IPS-20b (cell line): ENCODE measurements at regions not wholly inside any gene's neighbourhood (a gene's known extent, or its start where the extent isn't known, plus 50 kb on each side); places are given as distances from the start of the nearest gene placed in this dataset.

Experiments
- H3K27ac ChIP-seq: one replicate; pipeline ENCODE4 v1.5.1; 2013; ENCODE audit warnings: low read length
- H3K27me3 ChIP-seq: 2 replicates; pipeline ENCODE4 v1.6.1; 2013; ENCODE audit warnings: mild to moderate bottlenecking, low read length, inconsistent platforms; ENCODE audit not compliant: insufficient read depth
- H3K36me3 ChIP-seq: 2 replicates; pipeline ENCODE4 v1.6.1; 2013; ENCODE audit warnings: low read depth, mild to moderate bottlenecking, inconsistent platforms, low read length, moderate library complexity; ENCODE audit not compliant: insufficient read depth
- H3K4me1 ChIP-seq: 2 replicates; pipeline ENCODE4 v1.6.1; 2013; ENCODE audit warnings: mild to moderate bottlenecking, control low read depth, inconsistent platforms, low read length, moderate library complexity; ENCODE audit not compliant: insufficient read depth
- H3K4me3 ChIP-seq: 2 replicates; pipeline ENCODE4 v1.5.1; 2013; ENCODE audit warnings: mild to moderate bottlenecking, low read length, inconsistent platforms
- H3K9ac ChIP-seq: 2 replicates; pipeline ENCODE4 v1.6.1; 2013; ENCODE audit warnings: low read depth, mild to moderate bottlenecking, inconsistent platforms, low read length, moderate library complexity
- H3K9me3 ChIP-seq: 2 replicates; pipeline ENCODE4 v1.6.1; 2013; ENCODE audit warnings: mild to moderate bottlenecking, low read depth, low read length, inconsistent platforms; ENCODE audit not compliant: insufficient read depth

DNA sequence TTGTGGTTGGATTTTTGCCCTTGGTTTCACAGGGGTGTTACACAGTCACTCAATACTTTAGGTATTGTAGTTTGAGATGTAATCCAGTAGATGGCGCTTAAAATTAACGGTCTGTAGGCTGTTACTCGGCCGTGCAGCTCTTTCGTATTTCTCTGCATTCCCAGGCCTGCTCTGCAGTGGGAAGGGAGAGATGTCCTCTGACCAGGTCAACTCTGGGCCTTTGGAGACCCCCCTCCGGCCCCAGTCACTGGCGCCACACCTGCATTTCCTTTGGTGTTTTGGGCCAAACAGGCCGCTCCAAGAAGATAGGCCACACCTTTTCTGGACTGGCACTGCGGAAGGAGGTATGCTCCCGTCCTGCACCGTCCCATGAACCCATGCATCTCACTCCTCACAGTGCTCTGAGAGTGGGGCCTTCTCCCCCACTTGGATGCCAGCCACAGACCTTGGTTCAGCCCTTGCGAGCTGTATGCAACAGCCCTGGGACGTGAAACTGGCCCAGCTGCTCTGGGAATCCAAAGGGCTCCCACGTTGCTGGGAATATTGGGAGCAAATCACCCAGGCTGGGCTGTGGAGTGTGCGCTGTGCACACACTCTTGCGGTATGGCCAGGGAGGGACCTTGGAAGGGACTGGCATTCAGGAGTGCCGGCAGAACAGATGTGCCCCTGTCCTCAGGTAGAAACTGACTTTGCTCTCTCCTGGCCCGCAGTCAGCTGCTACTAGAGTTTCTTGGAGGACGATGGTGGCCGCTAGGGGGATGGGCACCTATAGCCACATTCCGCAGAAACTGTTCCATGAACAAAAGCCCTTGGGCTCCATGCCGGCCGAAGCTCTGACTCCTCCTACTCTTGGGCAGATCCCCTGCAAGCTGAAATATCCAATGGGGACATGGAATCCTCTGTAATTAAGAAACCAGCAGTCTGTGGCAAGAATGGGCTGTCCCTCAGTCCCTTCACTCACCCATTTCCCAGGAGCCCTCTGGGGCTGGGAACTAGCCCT lies 410.5 kb upstream of the CADM2 start:
- Histone ChIP-seq H3K27me3 (no peaks in the 10 kb centered on the region), H3K27ac (no peak overlapping the region), H3K4me3 (no peak overlapping the region), H3K36me3 (no peaks in the 10 kb centered on the region), H3K4me1 (no peaks in the 10 kb centered on the region), H3K9ac (no peak overlapping the region), H3K9me3 (no peaks in the 10 kb centered on the region)

DNA sequence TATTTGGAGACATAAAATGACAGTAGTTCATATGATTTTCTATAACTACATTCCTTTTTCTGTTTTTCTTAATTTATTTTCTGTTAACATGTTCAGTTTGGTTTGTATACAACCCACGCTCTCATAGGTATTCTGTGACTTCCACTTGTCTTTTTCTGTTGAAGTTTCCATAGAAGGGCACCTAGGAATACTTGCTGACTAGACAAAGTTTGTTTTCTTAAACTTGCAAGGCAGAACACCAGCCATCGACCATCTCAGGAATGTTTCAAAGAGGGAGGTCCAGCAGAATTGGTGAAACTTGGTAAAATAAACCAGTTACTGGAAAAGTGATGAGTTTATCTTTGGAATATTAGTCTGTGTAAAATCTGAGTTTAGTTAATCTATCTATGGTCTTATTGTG lies 403.2 kb upstream of the CADM2 start:
- Histone ChIP-seq H3K9ac (no peak overlapping the region), H3K27ac (no peak overlapping the region), H3K4me1 (no peaks in the 10 kb centered on the region), H3K9me3 (no peaks in the 10 kb centered on the region), H3K27me3 (no peaks in the 10 kb centered on the region), H3K36me3 (no peaks in the 10 kb centered on the region), H3K4me3 (no peak overlapping the region)

DNA sequence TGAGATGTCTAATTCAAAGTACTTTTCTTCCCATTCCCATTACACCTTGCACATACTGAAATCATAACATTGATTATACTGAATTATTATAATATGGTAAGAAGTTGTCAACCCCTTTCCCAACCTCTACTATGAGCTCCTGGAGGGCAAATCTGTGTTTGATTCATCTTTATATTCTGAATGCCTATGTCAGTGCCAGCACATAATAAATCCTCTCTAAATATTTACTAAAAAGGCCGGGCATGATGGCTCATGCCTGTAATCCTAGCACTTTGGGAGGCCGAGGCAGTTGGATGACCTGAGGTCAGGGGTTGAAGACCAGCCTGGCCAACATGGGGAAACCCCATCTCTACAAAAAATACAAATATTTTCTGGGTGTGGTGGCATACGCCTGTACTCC lies 392.5 kb upstream of the CADM2 start:
- H3K4me3 ChIP-seq = no peak overlapping the region
- H3K9me3 ChIP-seq = no peaks in the 10 kb centered on the region
- H3K9ac ChIP-seq = no peak overlapping the region
- no peaks in the 10 kb centered on the region for H3K4me1 ChIP-seq
- no peaks in the 10 kb centered on the region for H3K36me3 ChIP-seq
- no peak overlapping the region for H3K27ac ChIP-seq
- H3K27me3 ChIP-seq = no peaks in the 10 kb centered on the region

DNA sequence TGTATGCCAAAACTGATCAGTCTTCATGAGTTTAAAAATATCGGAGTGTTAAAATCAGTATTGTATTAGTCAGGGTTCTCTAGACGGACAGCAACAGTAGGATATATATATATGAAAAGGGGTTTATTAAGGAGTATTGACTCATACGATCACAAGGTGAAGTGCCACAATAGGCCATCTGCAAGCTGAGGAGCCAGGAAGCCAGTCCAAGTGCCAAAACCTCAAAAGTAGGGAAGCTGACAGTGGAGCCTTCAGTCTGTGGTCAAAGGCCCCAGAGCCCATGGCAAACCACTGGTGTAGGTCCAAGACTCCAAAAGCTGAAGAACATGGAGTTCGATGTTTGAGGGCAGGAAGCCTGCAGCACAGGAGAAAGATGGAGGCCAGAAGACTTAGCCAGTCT lies 391.0 kb upstream of the CADM2 start:
- Histone ChIP-seq H3K9me3 (no peaks in the 10 kb centered on the region), H3K27me3 (no peaks in the 10 kb centered on the region), H3K9ac (no peak overlapping the region), H3K4me1 (no peaks in the 10 kb centered on the region), H3K36me3 (no peaks in the 10 kb centered on the region), H3K4me3 (no peak overlapping the region), H3K27ac (no peak overlapping the region)

DNA sequence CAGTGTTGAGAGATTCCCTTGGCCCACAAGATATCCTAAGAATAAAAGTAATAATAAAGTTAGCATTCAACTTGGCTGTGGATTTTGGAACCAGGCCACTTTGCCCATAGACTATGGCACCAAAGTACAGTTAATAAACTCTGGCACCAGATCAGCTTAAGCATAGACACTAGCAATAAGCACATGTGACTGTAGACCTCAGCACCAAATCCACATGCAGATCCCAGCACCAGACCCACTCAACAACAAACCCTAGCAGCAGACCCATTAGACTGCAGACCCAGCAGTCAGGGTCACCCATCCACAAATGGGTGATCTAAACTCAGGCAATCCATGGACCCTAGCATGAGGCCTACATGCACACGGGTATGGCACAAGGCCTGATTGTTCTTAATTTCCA lies 384.8 kb upstream of the CADM2 start:
- no peaks in the 10 kb centered on the region for H3K9me3 ChIP-seq
- H3K9ac ChIP-seq = no peak overlapping the region
- no peak overlapping the region for H3K27ac ChIP-seq
- no peaks in the 10 kb centered on the region for H3K36me3 ChIP-seq
- no peaks in the 10 kb centered on the region for H3K4me1 ChIP-seq
- no peaks in the 10 kb centered on the region for H3K27me3 ChIP-seq
- no peak overlapping the region for H3K4me3 ChIP-seq

DNA sequence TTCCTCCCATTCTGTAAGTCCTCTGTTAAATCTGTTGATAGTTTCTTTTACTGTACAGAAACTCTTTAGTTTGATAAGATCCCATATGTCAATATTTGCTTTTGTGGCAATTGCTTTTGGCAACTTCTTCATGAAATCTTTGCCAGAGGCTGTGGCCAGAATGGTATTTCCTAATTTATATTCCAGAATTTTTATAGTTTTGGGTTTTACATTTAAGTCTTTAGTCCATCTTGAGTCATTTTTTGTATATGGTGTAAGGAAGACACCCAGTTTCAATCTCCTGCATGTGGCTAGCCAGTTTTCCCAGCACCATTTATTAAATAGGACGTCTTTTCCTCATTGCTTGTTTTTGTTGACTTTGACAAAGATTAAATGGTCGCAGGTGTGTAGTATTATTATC lies 372.4 kb upstream of the CADM2 start:
- Histone ChIP-seq H3K9ac (no peak overlapping the region), H3K9me3 (no peaks in the 10 kb centered on the region), H3K27me3 (no peaks in the 10 kb centered on the region), H3K36me3 (no peaks in the 10 kb centered on the region), H3K4me1 (no peaks in the 10 kb centered on the region), H3K27ac (no peak overlapping the region), H3K4me3 (no peak overlapping the region)

DNA sequence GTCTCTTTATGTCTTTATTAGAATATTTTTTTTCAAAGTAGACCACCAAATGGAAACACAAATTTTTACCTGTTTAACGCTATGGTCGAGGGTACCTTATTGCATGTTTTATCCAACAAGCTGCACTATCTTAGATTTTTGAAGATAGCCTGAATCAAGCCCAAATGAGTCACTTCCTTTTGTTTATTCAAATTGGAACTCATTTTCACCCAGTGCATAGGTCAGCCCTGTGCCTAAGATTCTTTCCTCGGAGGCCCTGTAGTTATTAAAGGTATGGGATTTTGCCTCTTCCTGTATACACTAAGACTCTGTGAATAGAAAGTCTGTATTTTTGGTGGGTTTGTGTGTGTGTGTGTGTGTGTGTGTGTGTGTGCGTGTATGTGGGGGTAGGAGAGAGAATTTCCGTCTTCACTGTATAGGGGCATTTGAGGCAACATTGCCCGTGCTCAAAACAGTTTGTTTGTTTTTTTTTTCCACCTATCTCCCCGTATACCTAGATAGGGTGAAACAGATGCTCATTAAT lies 358.0 kb upstream of the CADM2 start:
- Histone ChIP-seq H3K27me3 (no peaks in the 10 kb centered on the region), H3K4me3 (no peak overlapping the region), H3K9me3 (no peaks in the 10 kb centered on the region), H3K36me3 (no peaks in the 10 kb centered on the region), H3K4me1 (peaks cover 11% of the 10 kb centered on the region; the same call in 1 of the 2 replicates), H3K9ac (no peak overlapping the region), H3K27ac (no peak overlapping the region)

DNA sequence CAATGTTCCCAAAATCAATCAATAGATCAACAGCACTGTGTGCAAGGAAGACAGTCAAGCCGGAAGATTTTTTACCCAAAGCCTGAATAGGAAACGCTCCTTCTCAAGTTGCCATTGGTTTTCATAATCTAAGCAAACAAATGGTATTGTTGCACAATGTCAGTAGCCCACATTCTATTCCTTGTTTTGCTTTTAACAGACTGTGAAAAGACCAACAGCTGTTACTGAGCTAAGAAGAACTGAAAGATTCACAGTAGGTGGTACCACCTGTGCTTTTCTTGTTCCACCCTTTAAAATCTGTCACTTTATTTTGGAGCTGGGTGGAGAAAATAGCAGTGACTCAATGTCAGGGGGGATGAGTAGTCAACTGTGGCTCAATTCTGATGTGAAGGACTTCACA lies 357.5 kb upstream of the CADM2 start:
- peak overlapping the region; percentile 31; the same call in 1 of the 2 replicates for H3K4me3 ChIP-seq
- H3K9me3 ChIP-seq = no peaks in the 10 kb centered on the region
- no peak overlapping the region for H3K9ac ChIP-seq
- peaks cover 11% of the 10 kb centered on the region; the same call in 1 of the 2 replicates for H3K4me1 ChIP-seq
- no peak overlapping the region for H3K27ac ChIP-seq
- H3K36me3 ChIP-seq = no peaks in the 10 kb centered on the region
- no peaks in the 10 kb centered on the region for H3K27me3 ChIP-seq

DNA sequence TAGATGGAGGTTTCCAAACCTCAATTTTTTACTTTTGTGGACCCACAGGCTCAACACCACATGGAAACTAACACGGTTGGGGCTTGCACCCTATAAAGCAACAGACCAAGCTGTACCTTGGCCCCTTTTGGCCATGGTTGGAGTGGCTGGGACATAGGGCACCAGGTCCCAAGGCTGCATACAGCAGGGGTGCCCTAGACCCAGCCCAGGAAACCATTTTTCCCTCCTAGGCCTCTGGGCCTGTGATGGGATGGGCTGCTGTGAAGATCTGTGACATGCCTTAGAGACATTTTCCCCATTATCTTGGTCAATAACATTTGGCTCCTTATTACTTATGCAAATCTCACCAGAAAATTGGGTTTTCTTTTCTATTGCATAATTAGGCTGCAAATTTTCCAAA lies 337.0 kb upstream of the CADM2 start:
- no peak overlapping the region for H3K27ac ChIP-seq
- no peaks in the 10 kb centered on the region for H3K4me1 ChIP-seq
- H3K4me3 ChIP-seq = no peak overlapping the region
- H3K9ac ChIP-seq = no peak overlapping the region
- H3K27me3 ChIP-seq = no peaks in the 10 kb centered on the region
- H3K36me3 ChIP-seq = no peaks in the 10 kb centered on the region
- peaks cover 20% of the 10 kb centered on the region for H3K9me3 ChIP-seq

DNA sequence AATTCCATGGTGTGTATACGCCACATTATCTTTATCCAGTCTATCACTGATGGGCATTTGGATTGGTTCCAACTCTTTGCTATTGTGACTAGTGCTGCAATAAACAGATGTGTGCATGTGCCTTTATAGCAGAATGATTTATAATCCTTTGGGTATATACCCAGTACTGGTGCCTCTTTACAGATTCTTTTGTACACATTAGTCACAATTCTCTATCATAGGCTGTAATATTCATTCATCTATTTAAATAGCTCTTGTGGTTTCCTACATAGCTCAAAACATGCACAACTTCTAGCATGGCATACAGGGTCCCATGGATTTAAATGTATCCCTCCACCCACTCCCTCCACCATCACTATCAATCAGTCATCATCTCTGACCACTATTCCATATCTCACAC lies 324.1 kb upstream of the CADM2 start:
- Histone ChIP-seq H3K9me3 (no peaks in the 10 kb centered on the region), H3K27me3 (no peaks in the 10 kb centered on the region), H3K9ac (no peak overlapping the region), H3K27ac (no peak overlapping the region), H3K4me1 (no peaks in the 10 kb centered on the region; the same call in 1 of the 2 replicates), H3K4me3 (no peak overlapping the region), H3K36me3 (no peaks in the 10 kb centered on the region)

DNA sequence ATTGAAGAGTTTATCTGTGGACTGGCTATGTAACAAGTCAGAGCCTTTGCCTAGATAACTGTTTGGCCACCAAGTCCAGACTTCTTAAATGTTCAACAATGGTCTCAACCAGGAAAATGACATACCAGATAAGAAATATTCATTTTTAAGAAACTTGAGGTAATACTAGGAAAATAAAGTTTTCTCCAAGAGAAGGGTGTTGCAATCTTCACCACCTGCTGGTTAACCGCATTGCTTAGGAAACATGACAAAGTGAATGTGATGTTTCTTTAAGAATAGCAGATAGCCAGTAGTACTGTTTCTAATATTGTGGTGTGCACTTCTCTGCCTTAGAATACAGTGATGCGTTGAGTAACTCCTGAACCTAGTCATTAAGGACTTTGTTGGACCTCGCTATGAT lies 321.5 kb upstream of the CADM2 start:
- Histone ChIP-seq H3K27ac (no peak overlapping the region), H3K9me3 (no peaks in the 10 kb centered on the region), H3K27me3 (no peaks in the 10 kb centered on the region), H3K4me3 (no peak overlapping the region), H3K9ac (no peak overlapping the region), H3K36me3 (no peaks in the 10 kb centered on the region), H3K4me1 (no peaks in the 10 kb centered on the region; the same call in 1 of the 2 replicates)

DNA sequence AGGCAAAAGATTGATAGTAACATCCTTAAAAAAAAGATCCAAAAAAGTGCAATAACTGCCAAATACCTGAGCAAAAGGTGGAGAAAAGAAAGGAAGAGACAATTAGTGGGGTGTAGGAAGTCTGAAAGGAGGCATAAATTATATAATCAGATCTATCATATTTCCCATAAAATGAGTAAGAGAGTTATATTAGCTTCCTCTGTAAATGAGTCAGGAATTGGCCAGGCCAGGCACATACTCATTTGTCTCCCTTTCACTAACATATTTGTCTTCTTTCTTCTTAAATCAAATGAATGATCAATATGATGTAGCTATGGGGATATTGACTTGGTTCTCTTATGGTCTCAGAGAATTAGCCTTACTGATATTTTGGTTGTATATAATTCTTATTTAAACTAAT lies 292.3 kb upstream of the CADM2 start:
- Histone ChIP-seq H3K4me3 (no peak overlapping the region), H3K9me3 (no peaks in the 10 kb centered on the region), H3K9ac (no peak overlapping the region), H3K27me3 (no peaks in the 10 kb centered on the region), H3K4me1 (no peaks in the 10 kb centered on the region), H3K36me3 (no peaks in the 10 kb centered on the region), H3K27ac (no peak overlapping the region)
